ENCODE measurements at regions not wholly inside any gene's neighbourhood (a gene's known extent, or its start where the extent isn't known, plus 50 kb on each side); places are given as distances from the start of the nearest gene placed in this dataset.
A peak's percentile ranks its signal among the peaks of the same experiment; 100 is the strongest.

GRCh38 chr17:5783851-5784250 lies 199.5 kb upstream of the NLRP1 start:
- no peaks in the 10 kb centered on the region for H3F3A ChIP-seq (ENCODE audit: low read depth)
- no peaks in the 10 kb centered on the region for H3K9me3 ChIP-seq (ENCODE audit: low read depth)
- H3K9me3 Mint-ChIP-seq: peaks cover 20% of the 10 kb centered on the region
- H3K79me2 ChIP-seq (ENCODE audit: low read depth): no peaks in the 10 kb centered on the region
- no peak overlapping the region for H3K9ac ChIP-seq
- no peak overlapping the region for H3K4me3 ChIP-seq
- no peak overlapping the region for H3K4me3 Mint-ChIP-seq
- no peaks in the 10 kb centered on the region for H4K20me1 ChIP-seq (ENCODE audit: low read depth)
- no peak overlapping the region for H3K27ac ChIP-seq
- no peak for DNase-seq (ENCODE audit: low spot score)
- no peak overlapping the region for H3K27ac Mint-ChIP-seq
- H3K36me3 ChIP-seq: no peaks in the 10 kb centered on the region
- no peak overlapping the region for H3K4me2 ChIP-seq
- H3K36me3 Mint-ChIP-seq: no peaks in the 10 kb centered on the region
- TF ChIP-seq EZH2 (IDR thresholded peaks at IDR 0.05): no peak
- TF ChIP-seq, protein P1, sequence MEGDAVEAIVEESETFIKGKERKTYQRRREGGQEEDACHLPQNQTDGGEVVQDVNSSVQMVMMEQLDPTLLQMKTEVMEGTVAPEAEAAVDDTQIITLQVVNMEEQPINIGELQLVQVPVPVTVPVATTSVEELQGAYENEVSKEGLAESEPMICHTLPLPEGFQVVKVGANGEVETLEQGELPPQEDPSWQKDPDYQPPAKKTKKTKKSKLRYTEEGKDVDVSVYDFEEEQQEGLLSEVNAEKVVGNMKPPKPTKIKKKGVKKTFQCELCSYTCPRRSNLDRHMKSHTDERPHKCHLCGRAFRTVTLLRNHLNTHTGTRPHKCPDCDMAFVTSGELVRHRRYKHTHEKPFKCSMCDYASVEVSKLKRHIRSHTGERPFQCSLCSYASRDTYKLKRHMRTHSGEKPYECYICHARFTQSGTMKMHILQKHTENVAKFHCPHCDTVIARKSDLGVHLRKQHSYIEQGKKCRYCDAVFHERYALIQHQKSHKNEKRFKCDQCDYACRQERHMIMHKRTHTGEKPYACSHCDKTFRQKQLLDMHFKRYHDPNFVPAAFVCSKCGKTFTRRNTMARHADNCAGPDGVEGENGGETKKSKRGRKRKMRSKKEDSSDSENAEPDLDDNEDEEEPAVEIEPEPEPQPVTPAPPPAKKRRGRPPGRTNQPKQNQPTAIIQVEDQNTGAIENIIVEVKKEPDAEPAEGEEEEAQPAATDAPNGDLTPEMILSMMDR (IDR thresholded peaks at IDR 0.05): no peak
- no peak for TF ChIP-seq EZH2phosphoT487 (IDR thresholded peaks at IDR 0.05)
- peaks cover 15% of the 10 kb centered on the region for H3K27me3 Mint-ChIP-seq (ENCODE audit: insufficient read depth, low read depth)
- no peaks in the 10 kb centered on the region for H3K4me1 ChIP-seq
- H3K27me3 ChIP-seq: no peaks in the 10 kb centered on the region
- H2AFZ ChIP-seq (replicated peaks): no peak overlapping the region
- peaks cover 46% of the 10 kb centered on the region for H3K4me1 Mint-ChIP-seq

GRCh38 chr17:5784791-5785190 lies 200.5 kb upstream of the NLRP1 start:
- H3K4me1 ChIP-seq: peaks cover 8% of the 10 kb centered on the region
- Mint-ChIP-seq H3K9me3 (peaks cover 20% of the 10 kb centered on the region), H3K4me3 (peak overlapping the region; percentile 2), H3K27ac (no peak overlapping the region), H3K27me3 (ENCODE audit: insufficient read depth, low read depth) (peaks cover 15% of the 10 kb centered on the region), H3K4me1 (peaks cover 51% of the 10 kb centered on the region), H3K36me3 (no peaks in the 10 kb centered on the region)
- no peaks in the 10 kb centered on the region for H3K27me3 ChIP-seq
- H2AFZ ChIP-seq (replicated peaks): no peak overlapping the region
- DNase-seq (ENCODE audit: low spot score): no peak
- no peak overlapping the region for H3K4me2 ChIP-seq
- no peaks in the 10 kb centered on the region for H3K79me2 ChIP-seq (ENCODE audit: low read depth)
- no peak overlapping the region for H3K9ac ChIP-seq
- no peaks in the 10 kb centered on the region for H3K36me3 ChIP-seq
- H3K9me3 ChIP-seq (ENCODE audit: low read depth): no peaks in the 10 kb centered on the region
- H3K27ac ChIP-seq: no peak overlapping the region
- H3K4me3 ChIP-seq: no peak overlapping the region
- TF ChIP-seq EZH2phosphoT487 (IDR thresholded peaks at IDR 0.05) (no peak), EZH2 (IDR thresholded peaks at IDR 0.05) (no peak)
- TF ChIP-seq, protein P1 (IDR thresholded peaks at IDR 0.05): no peak
- H3F3A ChIP-seq (ENCODE audit: low read depth): peaks cover 8% of the 10 kb centered on the region
- H4K20me1 ChIP-seq (ENCODE audit: low read depth): peaks cover 3% of the 10 kb centered on the region

DNA sequence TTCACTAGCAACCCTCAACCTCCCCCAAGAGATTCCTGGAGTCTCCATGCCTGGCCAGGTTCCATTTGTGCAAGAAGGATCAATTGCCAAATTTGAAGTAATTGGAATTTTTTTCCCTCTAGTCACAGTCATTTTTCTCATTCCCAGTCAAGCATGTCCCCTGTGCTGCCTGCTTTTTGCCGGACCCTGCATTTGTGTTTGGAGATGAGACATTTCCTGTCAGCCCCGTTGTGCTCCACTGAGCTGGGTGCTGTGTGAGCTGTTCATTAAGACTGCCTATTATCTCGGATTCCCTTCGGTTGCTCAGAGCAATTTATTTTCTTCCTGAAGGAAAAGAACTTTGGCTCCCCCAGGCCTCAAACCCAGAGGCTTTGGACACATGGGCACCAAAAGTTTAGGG lies 201.0 kb upstream of the NLRP1 start:
- H3K9me3 Mint-ChIP-seq: peaks cover 20% of the 10 kb centered on the region
- no peaks in the 10 kb centered on the region for H3K79me2 ChIP-seq (ENCODE audit: low read depth)
- H2AFZ ChIP-seq (replicated peaks): no peak overlapping the region
- H3K27me3 Mint-ChIP-seq (ENCODE audit: insufficient read depth, low read depth): peaks cover 14% of the 10 kb centered on the region
- H3F3A ChIP-seq (ENCODE audit: low read depth): peaks cover 13% of the 10 kb centered on the region
- no peak for DNase-seq (ENCODE audit: low spot score)
- H3K4me2 ChIP-seq: no peak overlapping the region
- no peaks in the 10 kb centered on the region for H3K9me3 ChIP-seq (ENCODE audit: low read depth)
- no peak overlapping the region for H3K4me3 ChIP-seq
- H3K36me3 Mint-ChIP-seq: no peaks in the 10 kb centered on the region
- H3K36me3 ChIP-seq: no peaks in the 10 kb centered on the region
- H3K4me1 Mint-ChIP-seq: peaks cover 52% of the 10 kb centered on the region
- H3K4me3 Mint-ChIP-seq: no peak overlapping the region
- peak overlapping the region; percentile 84 for H3K27ac Mint-ChIP-seq
- peaks cover 13% of the 10 kb centered on the region for H3K4me1 ChIP-seq
- peaks cover 7% of the 10 kb centered on the region for H4K20me1 ChIP-seq (ENCODE audit: low read depth)
- H3K9ac ChIP-seq: no peak overlapping the region
- H3K27me3 ChIP-seq: no peaks in the 10 kb centered on the region
- TF ChIP-seq EZH2 (IDR thresholded peaks at IDR 0.05) (no peak), EZH2phosphoT487 (IDR thresholded peaks at IDR 0.05) (no peak)
- TF ChIP-seq, protein P1 (IDR thresholded peaks at IDR 0.05): no peak
- H3K27ac ChIP-seq: no peak overlapping the region
